IMR-90 (cell line): ENCODE measurements at regions not wholly inside any gene's neighbourhood (a gene's known extent, or its start where the extent isn't known, plus 50 kb on each side); places are given as distances from the start of the nearest gene placed in this dataset.

Experiments
- ATAC-seq: fragments of 200-7000 bp; cut with Tn5 transposase; 2 replicates; pipeline ENCODE4 v1.9.1; 2020; ENCODE audit warnings: low read depth, mild to moderate bottlenecking, moderate library complexity
- BruUV-seq: library from RNA; stranded (reverse); fragments of 400-500 nt; replicated peaks from 2 replicates; lab custom pipeline; 2021; lab: Mats Ljungman, UMichigan
- CTCF ChIA-PET: fragments of 300-600 bp; formaldehyde crosslinking; extraction: SDS; loops from one replicate; lab custom pipeline; 2021; ENCODE audit warnings: antibody characterized with exemption; lab: Yijun Ruan, JAX
- POLR2A ChIA-PET: fragments of 300-600 bp; sonication (Branson Sonifier 250); formaldehyde crosslinking; loops from one replicate; lab custom pipeline; 2022; ENCODE audit warnings: antibody characterized with exemption; ENCODE audit not compliant: unreplicated experiment; lab: Charles Lee
- DNase-seq: peaks from one replicate; pipeline ENCODE4 v3.0.0; 2013
- H2AFZ ChIP-seq: replicated peaks from 2 replicates; pipeline ENCODE3; 2013; ENCODE audit warnings: low read length, mild to moderate bottlenecking; ENCODE audit not compliant: poor library complexity
- H2AK5ac ChIP-seq: 2 replicates; pipeline ENCODE4 v1.6.1; 2013; ENCODE audit warnings: low read depth, low read length, inconsistent platforms
- H2AK9ac ChIP-seq: replicated peaks from 2 replicates; pipeline ENCODE3; 2013; ENCODE audit warnings: mild to moderate bottlenecking, low read depth, low read length, moderate library complexity; ENCODE audit not compliant: poor library complexity
- H2BK120ac ChIP-seq: 2 replicates; pipeline ENCODE4 v1.6.1; 2013; ENCODE audit warnings: low read depth, low read length, inconsistent platforms
- H2BK15ac ChIP-seq: 3 replicates; pipeline ENCODE4 v1.6.1; 2013; ENCODE audit warnings: low read depth, low read length, inconsistent platforms
- H2BK20ac ChIP-seq: 2 replicates; pipeline ENCODE4 v1.6.1; 2013; ENCODE audit warnings: low read depth, mild to moderate bottlenecking, inconsistent platforms, low read length, moderate library complexity
- H2BK5ac ChIP-seq: 2 replicates; pipeline ENCODE4 v1.6.1; 2013; ENCODE audit warnings: mild to moderate bottlenecking, low read depth, low read length, inconsistent platforms; ENCODE audit not compliant: poor library complexity, severe bottlenecking
- H3K14ac ChIP-seq: replicated peaks from 2 replicates; pipeline ENCODE4 v1.6.1; 2013; ENCODE audit warnings: low read depth, low read length, inconsistent platforms
- H3K18ac ChIP-seq: 2 replicates; pipeline ENCODE4 v1.6.1; 2013; ENCODE audit warnings: low read depth, low read length, control low read depth
- H3K23ac ChIP-seq: 2 replicates; pipeline ENCODE4 v1.6.1; 2013; ENCODE audit warnings: low read depth, low read length, inconsistent platforms
- H3K27ac ChIP-seq: 2 replicates; pipeline ENCODE4 v1.5.1; 2013; ENCODE audit warnings: mild to moderate bottlenecking, control low read depth, low read length; ENCODE audit not compliant: insufficient read depth
- H3K27me3 ChIP-seq: 2 replicates; pipeline ENCODE4 v1.6.1; 2013; ENCODE audit warnings: low read length; ENCODE audit not compliant: control insufficient read depth, insufficient read depth
- H3K36me3 ChIP-seq: 2 replicates; pipeline ENCODE4 v1.6.1; 2013; ENCODE audit warnings: low read length, mixed read lengths; ENCODE audit not compliant: control insufficient read depth, insufficient read depth
- H3K4ac ChIP-seq: 2 replicates; pipeline ENCODE4 v1.6.1; 2013; ENCODE audit warnings: low read depth, low read length, inconsistent platforms
- H3K4me1 ChIP-seq: 2 replicates; pipeline ENCODE4 v1.6.1; 2013; ENCODE audit warnings: low read length, mixed read lengths; ENCODE audit not compliant: control insufficient read depth, insufficient read depth
- H3K4me2 ChIP-seq: 2 replicates; pipeline ENCODE4 v1.6.1; 2013; ENCODE audit warnings: low read depth, mild to moderate bottlenecking, control low read depth, low read length, moderate library complexity
- H3K4me3 ChIP-seq: 2 replicates; pipeline ENCODE4 v1.5.1; 2013; ENCODE audit warnings: low read depth, mild to moderate bottlenecking, control low read depth, low read length, moderate library complexity; ENCODE audit not compliant: insufficient read depth
- H3K56ac ChIP-seq: 2 replicates; pipeline ENCODE4 v1.6.1; 2013; ENCODE audit warnings: low read length, inconsistent platforms; ENCODE audit not compliant: insufficient read depth; ENCODE audit errors: extremely low read depth
- H3K79me1 ChIP-seq, 2 experiments: 2 replicates each; pipeline ENCODE4 v1.6.1; 2013; ENCODE audit warnings: low read length in 2 of 2, inconsistent platforms in 1 of 2, low read depth in 1 of 2
- H3K9ac ChIP-seq: 2 replicates; pipeline ENCODE4 v1.6.1; 2013; ENCODE audit warnings: low read depth, low read length, control low read depth
- H3K9me1 ChIP-seq: 2 replicates; pipeline ENCODE4 v1.6.1; 2013; ENCODE audit warnings: low read length, inconsistent platforms; ENCODE audit not compliant: insufficient read depth
- H3K9me3 ChIP-seq: 2 replicates; pipeline ENCODE4 v1.6.1; 2013; ENCODE audit warnings: low read length; ENCODE audit not compliant: control insufficient read depth, insufficient read depth
- H4K20me1 ChIP-seq: 2 replicates; pipeline ENCODE4 v1.6.1; 2013; ENCODE audit warnings: low read length, inconsistent platforms; ENCODE audit not compliant: insufficient read depth
- H4K5ac ChIP-seq: 2 replicates; pipeline ENCODE4 v1.6.1; 2013; ENCODE audit warnings: mild to moderate bottlenecking, low read depth, low read length, control low read depth
- H4K8ac ChIP-seq, 2 experiments: 2 replicates each; pipeline ENCODE4 v1.6.1; 2013; ENCODE audit warnings: low read depth in 2 of 2, low read length in 2 of 2, control low read depth in 1 of 2, inconsistent platforms in 1 of 2
- H4K91ac ChIP-seq: 2 replicates; pipeline ENCODE4 v1.6.1; 2013; ENCODE audit warnings: low read depth, low read length, inconsistent platforms; ENCODE audit not compliant: insufficient read depth
- BHLHE40 ChIP-seq: fragments of 150-350 bp; IDR thresholded peaks from 2 replicates; pipeline ENCODE4 v1.6.1; 2016; ENCODE audit warnings: mild to moderate bottlenecking, low read depth, low read length
- CEBPB ChIP-seq: IDR thresholded peaks from 2 replicates; pipeline ENCODE4 v1.6.1; 2012; ENCODE audit warnings: low read depth, low read length, improper control_type of control experiment
- CHD1 ChIP-seq: IDR thresholded peaks from 2 replicates; pipeline ENCODE4 v1.6.1; 2012; ENCODE audit warnings: low read depth, low read length, improper control_type of control experiment
- CTCF ChIP-seq: conservative IDR thresholded peaks from 2 replicates; pipeline ENCODE4 v1.5.1; 2012; ENCODE audit warnings: mild to moderate bottlenecking, low read depth, low read length, improper control_type of control experiment
- ELK1 ChIP-seq: fragments of 150-350 bp; IDR thresholded peaks from 2 replicates; pipeline ENCODE4 v1.6.1; 2016; ENCODE audit warnings: low read depth, mild to moderate bottlenecking, low read length, moderate library complexity, borderline replicate concordance
- FOS ChIP-seq: fragments of 150-350 bp; IDR thresholded peaks from 2 replicates; pipeline ENCODE4 v1.6.1; 2016; ENCODE audit warnings: low read depth, low read length
- MAFK ChIP-seq: IDR thresholded peaks from 2 replicates; pipeline ENCODE4 v1.6.1; 2012; ENCODE audit warnings: low read depth, low read length, improper control_type of control experiment
- MAZ ChIP-seq: IDR thresholded peaks from 2 replicates; pipeline ENCODE4 v1.6.1; 2012; ENCODE audit warnings: low read depth, mild to moderate bottlenecking, low read length, improper control_type of control experiment, moderate library complexity, borderline replicate concordance
- MXI1 ChIP-seq: IDR thresholded peaks from 2 replicates; pipeline ENCODE4 v1.6.1; 2012; ENCODE audit warnings: low read depth, mild to moderate bottlenecking, low read length, moderate library complexity, borderline replicate concordance
- NFE2L2 ChIP-seq: fragments of 150-350 bp; IDR thresholded peaks from 2 replicates; pipeline ENCODE4 v1.6.1; 2016; ENCODE audit warnings: low read depth, mild to moderate bottlenecking, low read length
- POLR2A ChIP-seq: IDR thresholded peaks from 2 replicates; pipeline ENCODE4 v1.6.1; 2012; ENCODE audit warnings: mild to moderate bottlenecking, low read depth, low read length
- RAD21 ChIP-seq: IDR thresholded peaks from 2 replicates; pipeline ENCODE4 v1.6.1; 2012; ENCODE audit warnings: low read length, improper control_type of control experiment
- RCOR1 ChIP-seq: IDR thresholded peaks from 2 replicates; pipeline ENCODE4 v1.6.1; 2012; ENCODE audit warnings: mild to moderate bottlenecking, low read length, improper control_type of control experiment; ENCODE audit not compliant: insufficient replicate concordance
- SMC3 ChIP-seq: fragments of 150-350 bp; IDR thresholded peaks from 2 replicates; pipeline ENCODE4 v1.6.1; 2016; ENCODE audit warnings: low read depth, mild to moderate bottlenecking, antibody characterized with exemption, low read length, moderate library complexity
- USF2 ChIP-seq: fragments of 150-350 bp; IDR thresholded peaks from 2 replicates; pipeline ENCODE4 v1.6.1; 2017; ENCODE audit warnings: mild to moderate bottlenecking, antibody characterized with exemption, low read length, low read depth
- WGBS, 2 experiments: methylation state at CpG; one replicate each; pipeline versions ENCODE4 v1.1.5 to v1.1.7; 2013; ENCODE audit warnings: missing lambda C conversion rate in 2 of 2; ENCODE audit not compliant: insufficient read length in 1 of 2; ENCODE audit errors: extremely low coverage in 2 of 2; 5-methylcytosine and 5-hydroxymethylcytosine counted together
- dilution Hi-C: fragments of 300-500 bp; cut with HindIII; formaldehyde crosslinking; loops from one replicate; pipeline ENCODE4 v1.14.3; 2018; ENCODE audit warnings: low sequenced_read_pairs; ENCODE audit not compliant: unreplicated experiment
- in situ Hi-C: fragments of 300-500 bp; cut with MboI; formaldehyde crosslinking; loops from 3 replicates; pipeline ENCODE4 v1.14.3; 2019; ENCODE audit warnings: low sequenced_read_pairs, inconsistent platforms, mixed read lengths
- intact Hi-C: fragments of 100-400 bp; cut with micrococcal nuclease; formaldehyde crosslinking; loops from 2 replicates; pipeline ENCODE4 v1.10.0; 2022

- Histone ChIP-seq H2BK5ac (no peak overlapping the region), H4K20me1 (no peaks in the 10 kb centered on the region), H2AK9ac (no peak overlapping the region), H2AK5ac (no peak overlapping the region), H3K56ac (no peak overlapping the region), H2AFZ (no peak overlapping the region), H3K4me3 (no peak overlapping the region), H3K4ac (no peak overlapping the region), H3K4me2 (no peak overlapping the region), H4K5ac (no peak overlapping the region), H3K36me3 (no peaks in the 10 kb centered on the region), H3K14ac (no peak overlapping the region), H3K79me1 (no peaks in the 10 kb centered on the region), H3K9me3 (no peaks in the 10 kb centered on the region), H3K4me1 (no peaks in the 10 kb centered on the region), H3K18ac (no peak overlapping the region), H4K8ac (no peak overlapping the region), H3K27me3 (no peaks in the 10 kb centered on the region), H3K9me1 (no peaks in the 10 kb centered on the region), H2BK15ac (no peak overlapping the region), H3K27ac (no peak overlapping the region), H2BK120ac (no peak overlapping the region), H3K9ac (no peak overlapping the region), H3K23ac (no peak overlapping the region), H4K91ac (no peak overlapping the region), H2BK20ac (no peak overlapping the region)
- dilution Hi-C loops (no loop called here), intact Hi-C loops (no loop called here), in situ Hi-C loops (no loop called here)
- DNase-seq (no peak), ATAC-seq (no peak)
- WGBS, 2 experiments: no CpG with 5 or more reads among the region's 2 CpGs
- POLR2A ChIA-PET: no interaction called here
- CTCF ChIA-PET: no interaction called here
- TF ChIP-seq BHLHE40 (no peak), ELK1 (no peak), MXI1 (no peak), RAD21 (no peak), NFE2L2 (no peak), CTCF (no peak), CEBPB (no peak), FOS (no peak), USF2 (no peak), RCOR1 (no peak), POLR2A (no peak), MAFK (no peak), SMC3 (no peak), CHD1 (no peak), MAZ (no peak)
- no TSS peak for BruUV-seq
These were observed 297.1 kb upstream of the DAB1 start for GRCh38 chr1:57721001-57721400.
